GM12865 (cell line): ENCODE measurements at regions not wholly inside any gene's neighbourhood (a gene's known extent, or its start where the extent isn't known, plus 50 kb on each side); places are given as distances from the start of the nearest gene placed in this dataset.
"Not testable (repeated sequence)": the region's sequence is repeated elsewhere in the genome, so short reads cannot be mapped to it uniquely, and the experiment has no call there.

Experiments used
- DNase-seq: peaks from one replicate; pipeline ENCODE4 v3.0.0; 2010; ENCODE audit warnings: low read depth
- H3K4me3 ChIP-seq: 2 replicates; pipeline ENCODE4 v1.5.1; 2011; ENCODE audit warnings: mild to moderate bottlenecking, low read depth, low read length, control low read depth
- CTCF ChIP-seq: IDR thresholded peaks from 2 replicates; pipeline ENCODE4 v1.5.1; 2011; ENCODE audit warnings: low read length, control low read depth, low read depth, inconsistent platforms; ENCODE audit not compliant: insufficient read depth; ENCODE audit errors: missing control alignments

- no peak for TF ChIP-seq CTCF
- no peak overlapping the region for H3K4me3 ChIP-seq
- no peak for DNase-seq
These were observed 96.4 kb upstream of the DPH5 start for GRCh38 chr1:101121975-101122374.

- DNase-seq = no peak
- no peak overlapping the region for H3K4me3 ChIP-seq
- TF ChIP-seq CTCF = no peak
These were observed 95.9 kb upstream of the DPH5 start for GRCh38 chr1:101121504-101121903.

- H3K4me3 ChIP-seq = no peak overlapping the region
- DNase-seq = no peak
- no peak for TF ChIP-seq CTCF
These were observed 95.3 kb upstream of the DPH5 start for GRCh38 chr1:101120868-101121267.

- DNase-seq = no peak
- no peak for TF ChIP-seq CTCF
- no peak overlapping the region for H3K4me3 ChIP-seq
These were observed 93.7 kb upstream of the DPH5 start for GRCh38 chr1:101119289-101119688.

GRCh38 chr1:101116006-101116405 is 90.4 kb upstream of the DPH5 start:
- no peak for DNase-seq
- no peak overlapping the region for H3K4me3 ChIP-seq
- no peak for TF ChIP-seq CTCF

GRCh38 chr1:101115112-101115511 is 89.5 kb upstream of the DPH5 start:
- DNase-seq = no peak
- H3K4me3 ChIP-seq = no peak overlapping the region
- TF ChIP-seq CTCF = no peak

- not testable (repeated sequence) for DNase-seq, H3K4me3 ChIP-seq
These were observed 88.5 kb upstream of the DPH5 start for GRCh38 chr1:101114128-101114527.
